ENCODE measurements at regions not wholly inside any gene's neighbourhood (a gene's known extent, or its start where the extent isn't known, plus 50 kb on each side); places are given as distances from the start of the nearest gene placed in this dataset.
A peak's percentile ranks its signal among the peaks of the same experiment; 100 is the strongest.

GRCh38 chr3:30354513-30354912, 251.9 kb upstream of the TGFBR2 start:
- no peak for DNase-seq (ENCODE audit: low read depth)

- DNase-seq (ENCODE audit: low read depth), result no peak
These were observed 251.4 kb upstream of the TGFBR2 start for GRCh38 chr3:30354972-30355371.

- DNase-seq (ENCODE audit: low read depth), result no peak
These were observed 250.8 kb upstream of the TGFBR2 start for GRCh38 chr3:30355622-30356021.

- peak; percentile 46 for DNase-seq (ENCODE audit: low read depth)
These were observed 249.3 kb upstream of the TGFBR2 start for GRCh38 chr3:30356866-30357753.

- DNase-seq (ENCODE audit: low read depth), result no peak
These were observed 248.5 kb upstream of the TGFBR2 start for GRCh38 chr3:30357897-30358296.

- DNase-seq (ENCODE audit: low read depth), result no peak
These were observed 247.5 kb upstream of the TGFBR2 start for GRCh38 chr3:30358871-30359270.

- DNase-seq (ENCODE audit: low read depth), result peak; percentile 46
These were observed 237.4 kb upstream of the TGFBR2 start for GRCh38 chr3:30368978-30369377.

DNA sequence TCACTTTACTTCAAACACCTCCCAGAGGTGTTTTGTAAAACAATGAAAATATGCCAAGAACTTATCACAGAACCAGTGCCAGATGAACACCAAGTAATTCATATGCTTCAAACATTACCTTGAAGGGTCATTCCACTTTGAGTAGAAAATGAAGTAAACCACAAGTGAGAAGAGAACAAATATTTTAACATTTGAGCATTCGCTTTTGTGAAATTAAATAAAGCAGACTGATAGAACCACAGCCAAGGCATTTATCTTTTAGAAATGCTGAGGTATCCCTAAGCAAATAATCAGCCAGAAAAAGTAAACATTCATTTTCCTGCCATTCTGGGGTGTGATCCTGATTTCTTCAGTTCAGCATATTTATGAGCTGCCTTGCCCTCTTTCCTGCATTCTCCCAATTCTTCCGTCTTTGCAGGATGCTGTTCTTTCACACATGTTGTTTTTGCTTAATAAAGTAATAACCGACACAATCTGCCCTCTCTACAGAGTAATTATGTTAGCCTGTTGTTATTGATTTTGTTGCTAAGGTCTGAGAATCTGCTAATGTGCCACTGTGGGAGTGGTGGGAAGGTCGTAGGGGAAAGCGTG, 235.6 kb upstream of the TGFBR2 start:
- DNase-seq (ENCODE audit: low read depth), result no peak

GRCh38 chr3:30372837-30373236, 233.6 kb upstream of the TGFBR2 start:
- no peak for DNase-seq (ENCODE audit: low read depth)

DNA sequence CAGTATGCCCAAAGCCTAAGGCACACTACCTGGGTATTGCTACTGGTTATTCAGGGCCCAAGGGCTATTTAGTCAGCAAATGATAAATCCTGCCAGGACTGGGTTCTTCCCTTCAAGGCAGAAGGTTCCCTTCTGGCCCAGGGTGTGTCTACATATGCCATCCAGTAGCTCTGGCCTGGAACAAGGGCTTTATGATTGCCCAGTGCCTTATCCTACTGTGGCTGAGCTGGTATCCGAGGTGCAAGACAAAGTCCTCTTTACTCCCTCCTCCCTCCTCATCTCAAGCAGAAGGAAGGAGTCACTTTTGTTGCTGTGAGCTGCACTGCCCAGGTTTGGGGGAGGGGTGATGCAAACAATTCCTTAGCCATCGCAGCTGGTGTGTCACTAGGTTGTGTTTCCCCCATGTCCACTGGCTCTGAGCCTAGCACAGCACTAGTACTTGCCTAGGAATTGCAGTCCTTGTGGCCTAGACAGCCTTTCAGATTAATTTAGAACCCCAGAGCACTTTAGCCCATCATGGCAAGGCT, 221.8 kb upstream of the TGFBR2 start:
- no peak for DNase-seq (ENCODE audit: low read depth)

- DNase-seq (ENCODE audit: low read depth), result no peak
These were observed 213.3 kb upstream of the TGFBR2 start for GRCh38 chr3:30393079-30393478.

DNA sequence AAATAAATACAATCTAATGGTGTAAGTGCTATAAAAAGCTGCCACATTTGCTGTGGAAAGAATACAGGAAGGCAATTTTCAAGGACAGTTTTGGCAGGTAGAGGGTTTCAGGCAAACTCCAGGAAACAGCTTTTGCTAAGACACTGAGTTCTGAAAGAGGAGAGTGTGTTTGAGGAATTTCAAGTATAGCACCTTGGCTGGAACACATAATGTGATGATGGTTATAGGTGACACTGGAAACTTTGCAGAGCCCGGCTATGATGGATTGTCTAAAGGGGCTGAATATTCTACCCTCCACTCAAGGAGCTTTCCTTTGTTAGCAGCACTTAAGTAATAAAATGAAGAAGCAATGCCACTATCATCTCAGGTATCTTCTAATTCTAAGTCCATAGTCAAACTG, 209.4 kb upstream of the TGFBR2 start:
- no peak for DNase-seq (ENCODE audit: low read depth)

DNA sequence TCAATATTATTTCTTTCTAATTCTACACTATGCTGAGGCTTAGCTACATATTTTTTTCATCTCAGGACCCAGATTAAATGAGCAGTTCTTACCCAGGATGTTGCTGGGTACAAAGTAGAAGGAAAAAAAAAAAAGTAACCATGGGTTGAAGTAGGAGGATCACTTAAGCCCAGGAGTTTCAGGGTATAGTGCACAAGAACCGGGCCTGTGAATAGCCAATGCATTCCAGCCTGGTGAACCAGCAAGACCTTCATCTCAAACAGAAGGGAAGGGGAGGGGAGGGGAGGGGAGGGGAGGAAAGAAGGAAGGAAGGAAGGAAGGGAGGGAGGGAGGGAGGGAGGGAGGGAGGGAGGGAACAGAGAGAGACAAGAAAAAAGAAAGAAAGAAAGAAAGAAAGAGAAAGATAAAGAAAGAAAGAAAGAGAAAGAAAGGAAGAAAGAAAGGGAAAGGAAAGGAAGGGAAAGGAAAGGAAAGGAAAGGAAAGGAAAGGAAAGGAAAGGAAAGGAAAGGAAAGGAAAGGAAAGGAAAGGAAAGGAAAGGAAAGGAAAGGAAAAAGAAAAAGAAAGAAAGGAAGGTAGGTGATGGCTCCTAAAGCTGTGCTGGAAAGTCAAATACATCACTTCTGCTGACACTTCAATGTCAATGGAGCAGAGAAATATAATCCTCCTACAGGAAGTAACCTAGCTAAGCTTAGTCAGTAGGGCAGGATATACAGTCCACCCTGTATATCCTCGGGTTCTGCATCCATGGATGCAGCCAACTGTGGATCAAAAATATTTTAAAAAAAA, 206.8 kb upstream of the TGFBR2 start:
- peak; percentile 32 for DNase-seq (ENCODE audit: low read depth)

GRCh38 chr3:30400926-30401325, 205.5 kb upstream of the TGFBR2 start:
- no peak for DNase-seq (ENCODE audit: low read depth)

DNA sequence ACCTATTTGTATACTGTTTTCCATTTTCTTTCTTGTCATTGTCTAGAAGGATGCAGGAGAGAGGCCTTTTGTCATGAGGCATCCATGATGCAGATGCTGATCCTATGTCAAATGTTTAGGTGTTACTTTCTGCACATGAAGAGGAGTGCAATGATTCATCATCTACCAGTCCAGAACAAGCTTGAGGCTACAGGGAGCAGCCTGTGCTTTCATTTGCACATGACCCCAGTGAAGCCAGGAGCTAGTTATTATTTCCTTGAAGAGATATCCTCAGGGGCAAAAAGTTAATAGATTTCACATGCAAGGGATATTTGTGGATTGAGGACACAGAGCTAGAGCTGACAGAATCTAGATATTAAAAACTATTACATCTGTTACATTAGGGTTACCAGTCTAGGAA, 204.4 kb upstream of the TGFBR2 start:
- DNase-seq (ENCODE audit: low read depth), result peak; percentile 30

- no peak for DNase-seq (ENCODE audit: low read depth)
These were observed 198.8 kb upstream of the TGFBR2 start for GRCh38 chr3:30407651-30408050.

DNA sequence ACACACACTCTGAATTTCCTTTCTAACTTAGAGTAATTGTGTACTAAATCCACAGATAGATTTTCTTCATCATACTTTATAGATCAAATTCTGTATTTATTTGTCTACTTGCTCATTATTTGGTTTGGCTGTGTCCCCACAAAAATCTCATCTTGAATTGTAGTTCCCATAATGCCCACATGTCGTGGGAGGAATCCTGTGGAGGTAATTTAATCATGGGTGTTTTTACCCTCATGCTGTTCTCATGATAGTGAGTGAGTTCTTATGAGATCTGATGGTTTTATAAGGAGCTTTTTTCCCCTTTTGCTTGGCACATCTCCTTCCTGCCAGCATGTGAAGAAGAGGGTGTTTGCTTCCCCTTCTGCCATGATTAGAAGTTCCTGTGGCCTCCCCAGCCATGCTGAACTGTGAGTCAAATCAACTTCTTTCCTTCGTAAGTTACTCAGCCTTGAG, 198.3 kb upstream of the TGFBR2 start:
- DNase-seq (ENCODE audit: low read depth), result peak; percentile 58

DNA sequence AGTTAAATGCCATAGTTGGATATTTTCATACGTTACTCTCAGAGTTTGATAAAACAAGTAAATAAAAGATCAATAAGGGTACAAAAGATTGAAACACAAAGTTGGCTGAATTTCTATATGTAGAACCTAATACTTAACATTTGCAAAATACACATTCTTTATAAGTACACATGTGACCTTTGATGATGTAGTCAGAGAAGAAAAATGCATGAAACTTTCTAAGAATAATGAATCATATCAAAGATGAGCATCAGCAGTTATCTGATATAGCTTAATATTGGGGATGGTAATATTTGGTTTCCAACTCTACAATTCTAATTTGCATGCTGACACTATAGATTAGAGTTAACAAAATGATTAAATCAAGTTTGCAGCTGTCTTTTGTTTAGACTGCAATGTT, 188.0 kb upstream of the TGFBR2 start:
- DNase-seq (ENCODE audit: low read depth), result no peak

DNA sequence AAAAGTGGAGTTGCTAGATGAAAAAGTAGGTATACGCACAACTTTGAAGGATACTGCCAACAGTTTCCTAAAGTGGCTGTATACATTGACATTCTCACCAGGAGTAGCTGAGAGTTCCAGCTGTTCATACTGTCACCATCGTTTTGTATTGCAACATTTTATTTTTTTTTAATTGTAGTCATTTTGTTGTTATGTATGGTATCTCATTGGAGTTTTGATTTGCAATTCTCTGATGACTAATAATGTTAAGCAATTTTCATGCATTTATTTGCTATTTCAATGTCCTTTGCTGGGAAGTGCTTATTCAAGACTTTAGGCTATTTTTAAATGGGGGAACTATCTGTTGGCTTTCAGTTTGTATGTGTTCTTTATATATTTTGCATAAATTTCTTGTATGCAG, 185.1 kb upstream of the TGFBR2 start:
- DNase-seq (ENCODE audit: low read depth), result no peak

DNA sequence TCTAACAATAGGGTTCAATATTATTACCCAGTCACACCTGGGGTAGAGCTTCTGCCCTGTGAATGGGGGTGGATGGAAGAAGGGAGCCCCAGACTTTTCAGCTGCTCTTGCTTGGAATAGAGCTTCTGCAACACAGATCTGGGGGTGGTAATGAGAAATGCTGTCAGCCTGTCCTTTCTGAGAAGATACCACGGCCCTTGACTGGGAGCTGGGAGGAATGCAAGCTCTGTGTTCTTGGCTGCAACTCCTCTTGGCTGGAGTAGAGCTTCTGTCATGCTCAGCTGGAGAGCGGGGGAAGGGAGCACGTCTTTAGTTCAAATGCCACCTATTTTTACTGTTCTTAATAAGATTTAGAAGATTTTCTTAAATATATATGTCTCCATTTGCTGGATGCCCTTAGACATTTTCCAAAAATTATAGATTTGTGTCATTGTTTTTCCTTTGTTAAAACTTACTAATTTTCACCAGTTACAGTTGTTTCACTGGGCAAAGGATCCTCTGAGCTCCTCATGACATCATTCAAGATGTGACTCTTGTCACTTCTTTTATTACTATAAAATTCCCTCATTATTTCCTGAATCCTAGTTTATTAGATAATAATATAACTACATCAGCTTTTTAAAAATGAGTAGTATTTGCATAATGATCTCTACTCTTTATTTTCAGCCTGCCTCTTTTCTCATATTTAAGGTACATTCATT, 180.0 kb upstream of the TGFBR2 start:
- no peak for DNase-seq (ENCODE audit: low read depth)

DNA sequence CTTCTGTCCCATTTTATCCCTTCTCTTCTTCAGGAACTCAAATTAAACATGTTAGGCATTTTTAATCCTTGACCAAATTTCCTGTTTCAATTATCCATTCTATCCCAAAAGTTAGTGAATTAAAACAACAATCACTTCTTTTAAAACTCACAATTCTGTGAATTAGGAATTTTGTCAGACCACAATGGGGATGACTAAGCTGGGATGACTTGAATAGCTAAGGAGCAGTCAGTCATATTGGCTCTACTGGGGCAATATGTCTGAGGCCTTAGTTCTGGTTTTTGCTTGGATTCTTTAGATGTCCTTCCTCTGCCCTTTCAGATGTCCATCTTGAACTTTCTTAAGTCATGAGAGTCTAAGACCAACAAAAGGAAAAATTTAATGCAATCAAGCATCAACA, 178.2 kb upstream of the TGFBR2 start:
- peak; percentile 60 for DNase-seq (ENCODE audit: low read depth)
